Liver (tissue), 3 donors: ENCODE measurements at regions not wholly inside any gene's neighbourhood (a gene's known extent, or its start where the extent isn't known, plus 50 kb on each side); places are given as distances from the start of the nearest gene placed in this dataset.

Experiments used
- EGR1 ChIP-seq, 2 donors: IDR thresholded peaks; 2 replicates each; pipeline ENCODE4 v1.6.1; 2016 to 2018; ENCODE audit warnings: antibody characterized with exemption in 2 of 2, low read depth in 2 of 2
- RAD21 ChIP-seq, 2 donors: IDR thresholded peaks; 2 replicates each; pipeline ENCODE4 v1.6.1; 2016; ENCODE audit warnings: antibody characterized with exemption in 2 of 2, mild to moderate bottlenecking in 2 of 2
- TAF1 ChIP-seq: conservative IDR thresholded peaks from 2 replicates; pipeline ENCODE4 v1.6.1; 2016; ENCODE audit warnings: antibody characterized with exemption, mild to moderate bottlenecking
- YY1 ChIP-seq: IDR thresholded peaks from 2 replicates; pipeline ENCODE4 v1.6.1; 2016; ENCODE audit warnings: antibody characterized with exemption, mild to moderate bottlenecking
- TF ChIP-seq, protein P1 (sequence below): fragments of 150-350 bp; IDR thresholded peaks from 2 replicates; pipeline ENCODE4 v1.5.1; 2017; ENCODE audit warnings: improper control_type of control experiment, low read depth, low read length; ENCODE audit not compliant: missing input control
- TF ChIP-seq, protein P2 (sequence below): IDR thresholded peaks from 2 replicates; pipeline ENCODE4 v1.6.1; 2016; ENCODE audit warnings: antibody characterized with exemption, mild to moderate bottlenecking
- TF ChIP-seq, protein P3 (sequence below): IDR thresholded peaks from 2 replicates; pipeline ENCODE4 v1.6.1; 2016; ENCODE audit warnings: antibody characterized with exemption
- donor health status: healthy.
- donor health status: healthy.

DNA sequence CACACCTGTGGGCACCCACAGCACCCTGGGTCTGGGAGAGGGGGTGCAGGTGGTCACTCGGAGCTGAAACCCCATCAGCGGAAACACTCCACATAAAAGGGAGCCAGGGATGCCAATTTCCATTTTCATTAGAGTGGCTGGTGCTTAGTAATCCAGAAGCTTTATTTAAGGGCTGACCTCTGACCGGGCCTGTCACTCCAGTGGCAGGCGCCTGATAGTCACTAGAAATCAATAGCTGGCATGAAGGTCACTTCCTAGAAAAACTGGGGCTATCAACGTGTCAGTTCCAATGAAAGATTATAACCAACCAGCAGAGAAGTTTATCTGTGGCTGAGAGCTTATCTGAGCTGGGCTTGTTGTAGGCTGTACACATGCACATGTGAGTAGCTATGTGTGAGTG lies 333.7 kb upstream of the SKOR2 start:
- TF ChIP-seq, protein P1, sequence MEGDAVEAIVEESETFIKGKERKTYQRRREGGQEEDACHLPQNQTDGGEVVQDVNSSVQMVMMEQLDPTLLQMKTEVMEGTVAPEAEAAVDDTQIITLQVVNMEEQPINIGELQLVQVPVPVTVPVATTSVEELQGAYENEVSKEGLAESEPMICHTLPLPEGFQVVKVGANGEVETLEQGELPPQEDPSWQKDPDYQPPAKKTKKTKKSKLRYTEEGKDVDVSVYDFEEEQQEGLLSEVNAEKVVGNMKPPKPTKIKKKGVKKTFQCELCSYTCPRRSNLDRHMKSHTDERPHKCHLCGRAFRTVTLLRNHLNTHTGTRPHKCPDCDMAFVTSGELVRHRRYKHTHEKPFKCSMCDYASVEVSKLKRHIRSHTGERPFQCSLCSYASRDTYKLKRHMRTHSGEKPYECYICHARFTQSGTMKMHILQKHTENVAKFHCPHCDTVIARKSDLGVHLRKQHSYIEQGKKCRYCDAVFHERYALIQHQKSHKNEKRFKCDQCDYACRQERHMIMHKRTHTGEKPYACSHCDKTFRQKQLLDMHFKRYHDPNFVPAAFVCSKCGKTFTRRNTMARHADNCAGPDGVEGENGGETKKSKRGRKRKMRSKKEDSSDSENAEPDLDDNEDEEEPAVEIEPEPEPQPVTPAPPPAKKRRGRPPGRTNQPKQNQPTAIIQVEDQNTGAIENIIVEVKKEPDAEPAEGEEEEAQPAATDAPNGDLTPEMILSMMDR, result no peak
- TF ChIP-seq TAF1, result no peak
- TF ChIP-seq RAD21 (IDR thresholded peaks at IDR 0.05), result no peak
- TF ChIP-seq YY1, result no peak
- no peak for TF ChIP-seq EGR1 (IDR thresholded peaks at IDR 0.05; ENCODE audit: low read depth in 2 of 2)
- TF ChIP-seq, protein P2, sequence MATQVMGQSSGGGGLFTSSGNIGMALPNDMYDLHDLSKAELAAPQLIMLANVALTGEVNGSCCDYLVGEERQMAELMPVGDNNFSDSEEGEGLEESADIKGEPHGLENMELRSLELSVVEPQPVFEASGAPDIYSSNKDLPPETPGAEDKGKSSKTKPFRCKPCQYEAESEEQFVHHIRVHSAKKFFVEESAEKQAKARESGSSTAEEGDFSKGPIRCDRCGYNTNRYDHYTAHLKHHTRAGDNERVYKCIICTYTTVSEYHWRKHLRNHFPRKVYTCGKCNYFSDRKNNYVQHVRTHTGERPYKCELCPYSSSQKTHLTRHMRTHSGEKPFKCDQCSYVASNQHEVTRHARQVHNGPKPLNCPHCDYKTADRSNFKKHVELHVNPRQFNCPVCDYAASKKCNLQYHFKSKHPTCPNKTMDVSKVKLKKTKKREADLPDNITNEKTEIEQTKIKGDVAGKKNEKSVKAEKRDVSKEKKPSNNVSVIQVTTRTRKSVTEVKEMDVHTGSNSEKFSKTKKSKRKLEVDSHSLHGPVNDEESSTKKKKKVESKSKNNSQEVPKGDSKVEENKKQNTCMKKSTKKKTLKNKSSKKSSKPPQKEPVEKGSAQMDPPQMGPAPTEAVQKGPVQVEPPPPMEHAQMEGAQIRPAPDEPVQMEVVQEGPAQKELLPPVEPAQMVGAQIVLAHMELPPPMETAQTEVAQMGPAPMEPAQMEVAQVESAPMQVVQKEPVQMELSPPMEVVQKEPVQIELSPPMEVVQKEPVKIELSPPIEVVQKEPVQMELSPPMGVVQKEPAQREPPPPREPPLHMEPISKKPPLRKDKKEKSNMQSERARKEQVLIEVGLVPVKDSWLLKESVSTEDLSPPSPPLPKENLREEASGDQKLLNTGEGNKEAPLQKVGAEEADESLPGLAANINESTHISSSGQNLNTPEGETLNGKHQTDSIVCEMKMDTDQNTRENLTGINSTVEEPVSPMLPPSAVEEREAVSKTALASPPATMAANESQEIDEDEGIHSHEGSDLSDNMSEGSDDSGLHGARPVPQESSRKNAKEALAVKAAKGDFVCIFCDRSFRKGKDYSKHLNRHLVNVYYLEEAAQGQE, result no peak
- TF ChIP-seq, protein P3, sequence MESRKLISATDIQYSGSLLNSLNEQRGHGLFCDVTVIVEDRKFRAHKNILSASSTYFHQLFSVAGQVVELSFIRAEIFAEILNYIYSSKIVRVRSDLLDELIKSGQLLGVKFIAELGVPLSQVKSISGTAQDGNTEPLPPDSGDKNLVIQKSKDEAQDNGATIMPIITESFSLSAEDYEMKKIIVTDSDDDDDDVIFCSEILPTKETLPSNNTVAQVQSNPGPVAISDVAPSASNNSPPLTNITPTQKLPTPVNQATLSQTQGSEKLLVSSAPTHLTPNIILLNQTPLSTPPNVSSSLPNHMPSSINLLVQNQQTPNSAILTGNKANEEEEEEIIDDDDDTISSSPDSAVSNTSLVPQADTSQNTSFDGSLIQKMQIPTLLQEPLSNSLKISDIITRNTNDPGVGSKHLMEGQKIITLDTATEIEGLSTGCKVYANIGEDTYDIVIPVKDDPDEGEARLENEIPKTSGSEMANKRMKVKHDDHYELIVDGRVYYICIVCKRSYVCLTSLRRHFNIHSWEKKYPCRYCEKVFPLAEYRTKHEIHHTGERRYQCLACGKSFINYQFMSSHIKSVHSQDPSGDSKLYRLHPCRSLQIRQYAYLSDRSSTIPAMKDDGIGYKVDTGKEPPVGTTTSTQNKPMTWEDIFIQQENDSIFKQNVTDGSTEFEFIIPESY, result peak; percentile 15
